Endothelial cell (in vitro differentiated cells): ENCODE measurements at regions not wholly inside any gene's neighbourhood (a gene's known extent, or its start where the extent isn't known, plus 50 kb on each side); places are given as distances from the start of the nearest gene placed in this dataset.

Experiments
- DNase-seq: peaks from one replicate; pipeline ENCODE4 v3.0.0; 2021; ENCODE audit warnings: low spot score
- H3K27ac Mint-ChIP-seq: one replicate; pipeline ENCODE4 v1.8.0; 2021; ENCODE audit warnings: mixed read lengths, inconsistent platforms; ENCODE audit not compliant: unreplicated experiment
- H3K27me3 Mint-ChIP-seq: one replicate; pipeline ENCODE4 v1.8.0; 2021; ENCODE audit warnings: mild to moderate bottlenecking, moderate library complexity, mixed read lengths, inconsistent platforms; ENCODE audit not compliant: unreplicated experiment
- H3K36me3 Mint-ChIP-seq: one replicate; pipeline ENCODE4 v1.8.0; 2021; ENCODE audit warnings: mild to moderate bottlenecking, low read depth, mixed read lengths, inconsistent platforms; ENCODE audit not compliant: unreplicated experiment
- H3K4me1 Mint-ChIP-seq: one replicate; pipeline ENCODE4 v1.8.0; 2021; ENCODE audit warnings: mild to moderate bottlenecking, mixed read lengths, inconsistent platforms; ENCODE audit not compliant: unreplicated experiment
- H3K4me3 Mint-ChIP-seq: one replicate; pipeline ENCODE4 v1.8.0; 2021; ENCODE audit warnings: mild to moderate bottlenecking, mixed read lengths, inconsistent platforms; ENCODE audit not compliant: unreplicated experiment
- H3K9me3 Mint-ChIP-seq: one replicate; pipeline ENCODE4 v1.8.0; 2021; ENCODE audit warnings: mixed read lengths, inconsistent platforms; ENCODE audit not compliant: unreplicated experiment
- TF ChIP-seq, protein P1 (sequence below): fragments of 200-600 bp; sonication (generic); IDR thresholded peaks from one replicate; pipeline ENCODE4 v1.5.0; 2021; ENCODE audit warnings: antibody characterized with exemption; ENCODE audit not compliant: unreplicated experiment

- Mint-ChIP-seq H3K9me3 (no peaks in the 10 kb centered on the region), H3K27ac (no peak overlapping the region), H3K4me1 (no peaks in the 10 kb centered on the region), H3K4me3 (no peak overlapping the region), H3K36me3 (no peaks in the 10 kb centered on the region), H3K27me3 (no peaks in the 10 kb centered on the region)
- DNase-seq, result no peak
- TF ChIP-seq, protein P1, sequence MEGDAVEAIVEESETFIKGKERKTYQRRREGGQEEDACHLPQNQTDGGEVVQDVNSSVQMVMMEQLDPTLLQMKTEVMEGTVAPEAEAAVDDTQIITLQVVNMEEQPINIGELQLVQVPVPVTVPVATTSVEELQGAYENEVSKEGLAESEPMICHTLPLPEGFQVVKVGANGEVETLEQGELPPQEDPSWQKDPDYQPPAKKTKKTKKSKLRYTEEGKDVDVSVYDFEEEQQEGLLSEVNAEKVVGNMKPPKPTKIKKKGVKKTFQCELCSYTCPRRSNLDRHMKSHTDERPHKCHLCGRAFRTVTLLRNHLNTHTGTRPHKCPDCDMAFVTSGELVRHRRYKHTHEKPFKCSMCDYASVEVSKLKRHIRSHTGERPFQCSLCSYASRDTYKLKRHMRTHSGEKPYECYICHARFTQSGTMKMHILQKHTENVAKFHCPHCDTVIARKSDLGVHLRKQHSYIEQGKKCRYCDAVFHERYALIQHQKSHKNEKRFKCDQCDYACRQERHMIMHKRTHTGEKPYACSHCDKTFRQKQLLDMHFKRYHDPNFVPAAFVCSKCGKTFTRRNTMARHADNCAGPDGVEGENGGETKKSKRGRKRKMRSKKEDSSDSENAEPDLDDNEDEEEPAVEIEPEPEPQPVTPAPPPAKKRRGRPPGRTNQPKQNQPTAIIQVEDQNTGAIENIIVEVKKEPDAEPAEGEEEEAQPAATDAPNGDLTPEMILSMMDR, result no peak
These were observed 1330.1 kb upstream of the PIK3C3 start for GRCh38 chr18:40624959-40625358.

DNA sequence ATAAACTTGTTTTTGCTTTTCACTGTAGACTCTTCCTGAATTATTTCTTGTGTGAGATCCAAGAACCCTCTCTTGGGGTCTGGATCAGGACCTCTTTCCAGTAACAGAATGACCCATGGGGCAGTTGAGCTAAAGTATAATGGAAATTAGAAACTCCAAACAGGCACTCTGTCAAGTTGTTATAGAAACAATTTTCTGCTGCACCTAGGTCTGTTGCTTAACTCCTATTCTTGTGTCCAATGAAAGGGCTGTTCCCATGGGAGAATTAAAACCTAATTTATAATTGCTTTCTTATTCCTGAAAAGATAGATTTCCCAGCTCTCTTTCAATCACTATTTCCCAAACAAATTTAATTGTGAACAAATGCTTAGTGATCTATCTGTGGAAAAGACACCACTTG is 1341.3 kb upstream of the PIK3C3 start:
- no peak for DNase-seq
- H3K4me3 Mint-ChIP-seq, result no peak overlapping the region
- TF ChIP-seq, protein P1, result no peak
- no peak overlapping the region for H3K27ac Mint-ChIP-seq
- H3K9me3 Mint-ChIP-seq, result no peaks in the 10 kb centered on the region
- no peaks in the 10 kb centered on the region for H3K27me3 Mint-ChIP-seq
- H3K4me1 Mint-ChIP-seq, result no peaks in the 10 kb centered on the region
- no peaks in the 10 kb centered on the region for H3K36me3 Mint-ChIP-seq

- TF ChIP-seq, protein P1, result no peak
- H3K9me3 Mint-ChIP-seq, result no peaks in the 10 kb centered on the region
- no peak for DNase-seq
- no peaks in the 10 kb centered on the region for H3K36me3 Mint-ChIP-seq
- no peak overlapping the region for H3K4me3 Mint-ChIP-seq
- H3K4me1 Mint-ChIP-seq, result no peaks in the 10 kb centered on the region
- no peak overlapping the region for H3K27ac Mint-ChIP-seq
- H3K27me3 Mint-ChIP-seq, result no peaks in the 10 kb centered on the region
These were observed 1342.7 kb upstream of the PIK3C3 start for GRCh38 chr18:40612356-40612755.

- no peaks in the 10 kb centered on the region for H3K9me3 Mint-ChIP-seq
- no peaks in the 10 kb centered on the region for H3K27me3 Mint-ChIP-seq
- H3K27ac Mint-ChIP-seq, result no peak overlapping the region
- H3K4me3 Mint-ChIP-seq, result no peak overlapping the region
- no peaks in the 10 kb centered on the region for H3K36me3 Mint-ChIP-seq
- no peak for DNase-seq
- TF ChIP-seq, protein P1, result no peak
- H3K4me1 Mint-ChIP-seq, result no peaks in the 10 kb centered on the region
These were observed 1346.8 kb upstream of the PIK3C3 start for GRCh38 chr18:40608226-40608625.

DNA sequence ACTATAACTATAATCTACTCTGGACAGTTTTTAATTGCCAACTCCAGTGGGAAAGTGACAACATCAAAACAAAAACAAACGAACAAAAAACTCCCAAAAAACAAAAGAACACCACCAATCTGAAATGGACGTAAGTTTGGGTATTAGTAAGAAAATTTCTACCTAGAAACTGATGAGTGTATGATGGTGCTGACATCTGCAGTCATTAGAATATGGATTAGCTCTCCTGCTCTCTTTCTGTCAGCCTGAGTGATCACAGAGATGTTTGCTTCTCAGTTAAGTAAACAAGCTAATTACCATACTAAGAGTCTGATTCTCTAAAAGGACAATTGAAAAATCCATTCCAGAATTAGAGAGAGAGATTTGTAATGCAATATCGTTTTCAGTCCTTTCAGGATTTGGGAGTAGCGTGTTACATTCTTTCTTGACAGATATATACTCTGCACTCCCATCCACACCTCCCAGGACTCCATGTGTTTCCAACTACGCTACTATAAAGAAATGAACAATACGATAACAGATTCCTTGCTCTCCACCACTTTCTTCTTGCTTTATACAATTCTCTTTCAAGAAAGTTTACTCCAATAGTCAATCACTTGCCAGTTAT is 1347.4 kb upstream of the PIK3C3 start:
- Mint-ChIP-seq H3K4me3 (no peak overlapping the region), H3K27ac (no peak overlapping the region), H3K36me3 (no peaks in the 10 kb centered on the region), H3K4me1 (no peaks in the 10 kb centered on the region), H3K9me3 (no peaks in the 10 kb centered on the region), H3K27me3 (no peaks in the 10 kb centered on the region)
- TF ChIP-seq, protein P1, result no peak
- DNase-seq, result no peak
